NCI-H82 treated with DMSO at 0.1 percent for 48 hours (cell line): ENCODE measurements at regions not wholly inside any gene's neighbourhood (a gene's known extent, or its start where the extent isn't known, plus 50 kb on each side); places are given as distances from the start of the nearest gene placed in this dataset.
"Not testable (repeated sequence)": the region's sequence is repeated elsewhere in the genome, so short reads cannot be mapped to it uniquely, and the experiment has no call there.

Source experiments
- DNase-seq: peaks from one replicate; lab custom pipeline; 2025; ENCODE audit not compliant: unreplicated experiment; lab: John Stamatoyannopoulos, UW

- DNase-seq = not testable (repeated sequence)
These were observed 572.8 kb upstream of the AGA start for GRCh38 chr4:178015046-178015445.

GRCh38 chr4:178026999-178027398 is 584.8 kb upstream of the AGA start:
- DNase-seq = no peak

- DNase-seq = no peak
These were observed 585.6 kb upstream of the AGA start for GRCh38 chr4:178027796-178028195.

GRCh38 chr4:178028481-178028880 is 586.2 kb upstream of the AGA start:
- no peak for DNase-seq

- no peak for DNase-seq
These were observed 595.4 kb upstream of the AGA start for GRCh38 chr4:178037459-178038214.

- no peak for DNase-seq
These were observed 614.8 kb upstream of the AGA start for GRCh38 chr4:178056996-178057395.

- DNase-seq = no peak
These were observed 621.3 kb upstream of the AGA start for GRCh38 chr4:178063568-178063967.

GRCh38 chr4:178066338-178066941 is 624.2 kb upstream of the AGA start:
- DNase-seq = no peak

- no peak for DNase-seq
These were observed 625.9 kb upstream of the AGA start for GRCh38 chr4:178068136-178068535.

GRCh38 chr4:178070163-178070562 is 627.9 kb upstream of the AGA start:
- DNase-seq = no peak

GRCh38 chr4:178080312-178080711 is 638.1 kb upstream of the AGA start:
- no peak for DNase-seq

- DNase-seq = no peak
These were observed 638.9 kb upstream of the AGA start for GRCh38 chr4:178081176-178081575.

- no peak for DNase-seq
These were observed 639.7 kb upstream of the AGA start for GRCh38 chr4:178081896-178082295.

- no peak for DNase-seq
These were observed 640.7 kb upstream of the AGA start for GRCh38 chr4:178082906-178083305.

GRCh38 chr4:178083968-178084367 is 641.7 kb upstream of the AGA start:
- DNase-seq = no peak

- no peak for DNase-seq
These were observed 644.1 kb upstream of the AGA start for GRCh38 chr4:178086320-178086719.

- DNase-seq = no peak
These were observed 648.6 kb upstream of the AGA start for GRCh38 chr4:178090640-178091411.

GRCh38 chr4:178102139-178102538 is 659.9 kb upstream of the AGA start:
- DNase-seq = no peak

GRCh38 chr4:178105242-178105641 is 663.0 kb upstream of the AGA start:
- no peak for DNase-seq

- no peak for DNase-seq
These were observed 694.6 kb upstream of the AGA start for GRCh38 chr4:178136736-178137345.

GRCh38 chr4:178137732-178138471 is 695.7 kb upstream of the AGA start:
- DNase-seq = no peak
